HG03571 (cell line): ENCODE measurements at regions not wholly inside any gene's neighbourhood (a gene's known extent, or its start where the extent isn't known, plus 50 kb on each side); places are given as distances from the start of the nearest gene placed in this dataset.

ENCODE experiments used
- ATAC-seq: cut with Tn5 transposase; IDR thresholded peaks from one replicate; pipeline ENCODE4 v1.9.1; 2021; ENCODE audit not compliant: unreplicated experiment

DNA sequence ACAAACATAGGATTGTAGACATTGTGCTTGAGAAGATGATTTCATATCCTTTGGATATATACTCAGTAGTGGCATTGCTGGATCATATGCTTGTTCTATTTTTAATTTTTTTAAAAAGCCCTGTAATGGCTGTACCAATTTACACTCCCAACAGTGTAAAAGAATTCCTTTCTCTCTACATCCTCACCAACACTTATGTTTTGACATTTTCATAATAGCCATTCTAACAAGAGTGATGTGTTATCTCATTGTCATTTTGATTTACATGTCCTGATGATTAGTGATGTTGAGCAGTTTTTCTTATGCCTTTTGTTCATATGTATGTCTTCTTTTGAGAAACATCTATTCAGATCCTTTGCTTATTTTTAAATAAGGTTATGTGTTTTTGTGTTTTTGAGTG is 1039.2 kb upstream of the GOT2 start:
- ATAC-seq = no peak

DNA sequence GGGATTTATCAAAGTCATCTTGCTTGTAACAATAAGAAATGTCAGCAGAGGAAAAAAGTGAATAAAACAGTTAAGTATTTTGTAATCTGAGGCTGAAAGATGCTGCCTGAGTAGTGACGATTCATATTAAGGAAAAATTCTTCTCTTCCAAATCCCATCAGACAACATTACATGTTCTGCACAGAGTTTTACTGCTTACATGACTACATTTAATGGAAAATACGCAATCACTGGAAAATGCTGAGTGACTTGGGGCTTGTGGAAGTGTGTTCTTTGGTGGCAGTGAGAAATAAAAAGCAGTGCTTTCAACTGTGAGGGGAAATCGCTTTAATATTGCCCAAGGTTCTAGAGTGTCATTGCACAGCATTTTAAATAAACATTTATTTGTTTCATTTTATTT is 1025.2 kb upstream of the GOT2 start:
- no peak for ATAC-seq

DNA sequence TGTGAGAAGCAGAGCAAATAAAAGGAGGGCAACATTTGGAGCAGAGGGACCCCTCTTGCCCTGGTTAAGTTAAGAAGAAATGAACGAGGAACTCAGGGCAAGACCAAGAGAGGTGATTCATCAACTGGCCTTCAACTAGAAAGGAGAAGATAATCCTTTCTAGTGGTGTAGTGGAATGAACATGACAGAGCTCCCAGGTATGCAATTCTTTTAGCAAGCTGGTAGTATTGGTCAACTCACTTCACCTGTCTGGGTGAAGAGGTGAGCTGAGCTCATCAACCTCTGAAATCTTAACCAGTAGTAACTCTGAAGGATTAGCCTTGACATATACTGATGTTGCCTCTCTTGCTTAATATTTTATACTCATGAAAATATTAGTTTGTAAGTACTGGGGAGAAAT is 1024.7 kb upstream of the GOT2 start:
- no peak for ATAC-seq

DNA sequence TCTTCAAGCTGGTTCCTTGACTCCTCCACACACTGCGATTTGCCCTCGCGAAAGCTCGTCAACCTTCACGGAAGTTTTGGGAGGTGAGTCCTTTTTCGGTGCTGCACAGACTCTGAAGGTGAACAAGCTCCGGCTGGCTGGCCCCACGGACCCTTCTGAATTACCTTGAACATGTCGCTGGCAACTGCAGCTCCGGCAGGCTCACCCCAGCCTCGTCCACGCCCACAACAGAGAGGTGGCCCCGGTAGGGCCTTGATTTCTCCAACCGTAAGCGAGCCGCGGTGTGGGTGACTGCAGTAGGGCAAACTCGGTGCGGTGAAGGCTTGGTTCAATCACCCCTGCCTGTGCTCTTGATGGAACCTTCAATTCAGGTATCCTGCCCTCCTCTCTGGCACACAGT is 1020.7 kb upstream of the GOT2 start:
- ATAC-seq = no peak

DNA sequence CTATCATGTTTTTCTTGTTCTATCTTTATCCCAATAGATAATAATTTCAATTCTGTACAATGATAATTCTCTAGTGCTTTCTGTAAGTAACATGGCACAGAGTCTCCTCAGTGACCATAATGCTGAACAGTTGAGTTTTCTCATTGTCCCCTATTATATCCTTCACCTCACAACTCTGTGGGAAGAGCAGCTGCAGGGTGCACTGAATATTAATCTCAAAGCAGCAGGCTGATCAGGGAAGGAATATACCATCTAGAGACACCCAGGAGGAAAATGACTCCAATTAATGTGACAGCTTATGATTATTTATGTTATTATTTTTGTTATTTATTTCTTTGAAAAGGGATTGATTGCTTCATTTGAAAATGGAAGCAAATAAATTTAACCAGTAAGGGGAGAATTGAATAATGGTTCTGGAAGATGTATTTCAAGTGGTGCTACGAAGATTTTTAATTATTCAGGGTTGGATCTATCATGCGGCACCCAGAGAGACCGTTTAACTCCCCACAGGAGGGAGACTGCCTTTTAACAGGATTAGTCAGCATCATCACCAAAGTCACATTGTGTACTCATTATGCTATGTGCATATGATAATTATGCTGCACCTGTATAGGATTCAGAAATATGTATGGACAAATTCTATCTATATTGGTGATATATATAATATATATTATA is 1015.7 kb upstream of the GOT2 start:
- no peak for ATAC-seq

DNA sequence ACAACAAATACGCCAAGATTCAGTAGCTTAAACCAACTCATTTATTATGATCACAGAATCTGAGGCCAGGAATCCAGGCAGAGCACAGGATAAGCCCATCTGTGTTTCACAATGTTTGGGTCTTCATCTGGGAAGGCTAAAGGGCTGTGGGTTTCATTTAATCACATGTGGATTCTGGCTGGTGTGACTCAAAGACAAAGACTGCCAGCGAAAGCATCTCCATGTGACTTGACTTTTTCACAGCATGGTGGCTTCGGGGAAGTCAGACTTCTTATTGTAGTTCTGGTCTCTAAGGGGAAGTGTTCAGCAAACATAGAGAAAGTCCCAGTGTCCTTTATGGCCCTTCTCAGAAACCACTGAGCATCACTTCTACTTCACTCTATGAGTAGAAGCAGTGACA is 1014.4 kb upstream of the GOT2 start:
- no peak for ATAC-seq

DNA sequence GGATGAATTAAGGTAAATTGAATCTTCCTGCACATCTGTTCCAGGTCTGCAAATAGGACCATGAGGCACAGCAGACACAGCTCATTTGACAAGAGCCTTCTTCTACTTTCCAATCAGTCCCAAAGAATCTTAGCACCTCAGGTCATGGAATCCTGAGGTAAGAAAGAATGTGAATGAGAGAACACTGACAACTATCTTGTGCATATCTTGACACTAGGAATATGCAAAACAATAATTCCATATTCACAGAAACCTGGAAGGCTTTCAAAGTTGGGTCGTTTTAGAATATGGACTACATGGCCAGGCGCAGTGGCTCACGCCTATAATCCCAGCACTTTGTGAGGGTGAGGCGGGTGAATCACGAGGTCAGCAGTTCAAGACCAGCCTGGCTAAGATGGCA is 1009.4 kb upstream of the GOT2 start:
- no peak for ATAC-seq

DNA sequence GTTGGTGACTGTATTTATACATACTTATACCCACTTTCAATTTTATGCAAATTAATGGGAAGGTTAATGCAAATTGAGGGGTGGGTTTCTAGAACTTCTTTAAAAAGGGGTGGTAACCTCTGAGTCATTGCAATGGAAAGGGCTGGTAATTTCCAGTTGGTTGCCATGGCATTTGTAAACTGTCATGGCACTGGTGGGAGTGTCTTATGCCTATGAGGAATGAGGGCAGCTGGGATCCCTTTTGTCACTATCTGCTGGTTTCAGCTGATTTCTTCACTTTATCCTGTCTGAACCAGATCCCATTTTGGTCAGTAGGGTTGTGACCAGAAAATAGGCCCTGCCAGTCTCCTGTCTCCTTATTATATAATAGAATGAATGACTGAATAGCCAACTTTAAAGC is 1006.7 kb upstream of the GOT2 start:
- no peak for ATAC-seq

DNA sequence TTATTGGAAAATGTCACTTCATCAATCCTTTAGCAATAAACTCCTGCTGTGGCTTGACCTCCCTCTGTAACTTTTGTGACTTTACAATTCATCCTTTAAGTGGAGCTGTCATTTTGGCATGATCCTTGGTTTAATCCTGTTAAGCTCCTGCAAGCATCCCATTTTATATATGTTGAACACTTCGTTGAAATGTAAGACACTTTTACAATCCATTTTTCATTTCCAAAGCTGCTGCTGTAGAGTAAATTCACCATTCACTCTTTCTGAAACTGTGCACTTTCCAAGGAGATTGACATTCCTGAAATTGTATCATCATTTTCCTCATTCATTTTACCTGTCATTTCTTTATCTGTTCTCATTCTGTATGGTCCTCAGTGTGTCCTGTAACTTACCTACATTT is 1003.2 kb upstream of the GOT2 start:
- ATAC-seq = no peak

DNA sequence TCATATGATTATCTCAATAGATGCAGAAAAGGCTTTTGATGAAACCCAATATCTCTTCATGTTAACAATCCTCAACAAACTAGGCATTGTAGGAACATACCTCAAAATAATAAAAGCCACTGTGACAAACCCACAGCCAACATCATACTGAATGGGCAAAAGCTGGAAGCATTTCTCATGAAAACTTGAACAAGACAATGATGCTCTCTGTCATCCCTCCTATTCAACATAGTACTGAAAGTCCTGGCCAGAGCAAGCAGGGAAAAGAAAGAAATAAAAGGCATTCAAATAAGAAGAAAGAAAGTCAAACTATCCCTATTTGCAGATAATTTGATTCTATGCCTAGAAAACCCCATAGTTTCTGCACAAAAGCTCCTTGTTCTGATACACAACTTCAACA is 999.2 kb upstream of the GOT2 start:
- no peak for ATAC-seq

DNA sequence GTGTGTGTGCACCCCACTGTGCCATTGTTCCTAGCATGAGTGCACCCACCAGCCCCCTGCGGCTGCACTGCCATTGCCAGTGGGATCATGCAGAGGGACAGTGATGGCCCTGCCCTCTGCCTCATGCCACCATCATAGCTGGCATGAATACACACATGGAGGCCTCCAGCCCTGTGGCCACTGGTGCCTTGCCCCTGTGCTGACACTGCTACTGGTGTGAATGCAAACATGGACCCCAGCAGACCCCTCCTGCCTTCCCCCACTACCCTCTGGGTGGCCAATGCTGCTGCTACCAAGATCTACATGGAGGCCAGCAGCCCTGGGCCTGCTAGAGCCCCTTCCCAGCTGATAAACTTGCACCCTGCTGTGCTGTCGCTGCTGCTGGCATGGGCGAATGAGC is 995.5 kb upstream of the GOT2 start:
- no peak for ATAC-seq

DNA sequence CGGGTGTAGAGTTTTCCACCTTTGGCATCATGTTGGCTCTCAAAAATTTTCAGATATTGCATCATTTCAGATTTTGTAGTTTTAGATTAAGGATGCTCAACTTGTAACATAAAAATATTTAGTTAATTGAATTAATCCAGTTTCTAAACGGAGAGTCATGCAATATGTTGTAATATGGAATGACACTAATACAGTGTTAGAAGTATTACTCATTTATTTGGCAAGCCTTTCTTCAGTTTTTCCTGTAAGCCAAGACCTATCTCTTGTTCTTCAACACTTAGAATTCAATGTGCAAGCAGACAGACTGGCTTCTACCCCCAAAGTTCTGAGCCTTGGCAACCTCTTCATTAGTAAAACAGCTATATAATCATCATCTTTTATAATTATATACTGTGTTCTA is 985.0 kb upstream of the GOT2 start:
- no peak for ATAC-seq

DNA sequence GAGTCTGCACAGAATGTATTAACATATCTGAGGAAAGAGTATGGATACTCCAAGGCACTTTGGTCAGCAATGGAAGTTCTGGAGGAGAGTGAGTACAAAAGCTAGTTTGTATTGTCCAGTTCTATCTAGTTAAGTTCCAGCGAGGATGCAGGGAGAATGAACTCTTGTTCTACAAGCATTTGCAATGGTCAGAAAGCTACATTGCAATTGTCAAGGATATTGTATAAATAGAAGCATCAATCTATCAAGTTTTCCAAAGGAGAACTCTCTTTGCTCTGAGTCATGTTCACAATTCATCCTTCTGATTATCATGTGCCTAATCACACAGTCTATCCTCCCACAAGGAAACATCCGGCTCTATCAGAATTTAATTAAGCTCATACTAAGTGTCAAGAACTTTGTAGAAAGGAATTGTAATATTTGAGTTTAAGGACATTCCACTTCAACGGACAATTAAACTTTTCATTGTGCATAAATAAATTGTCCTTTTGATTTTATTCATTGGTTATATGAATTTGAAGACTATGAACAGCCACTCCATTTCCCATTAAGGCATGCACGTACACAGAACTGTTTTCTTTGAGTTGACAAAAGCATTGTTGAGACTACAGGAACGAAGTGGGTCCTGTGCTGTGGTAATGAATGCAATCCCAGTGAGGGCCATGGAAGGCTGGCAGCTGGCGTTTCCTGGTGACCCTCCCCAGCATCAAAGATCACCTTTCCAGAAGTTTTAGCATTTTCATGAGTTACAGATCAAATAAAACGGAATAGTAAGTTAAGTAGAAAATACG is 973.5 kb upstream of the GOT2 start:
- no peak for ATAC-seq

DNA sequence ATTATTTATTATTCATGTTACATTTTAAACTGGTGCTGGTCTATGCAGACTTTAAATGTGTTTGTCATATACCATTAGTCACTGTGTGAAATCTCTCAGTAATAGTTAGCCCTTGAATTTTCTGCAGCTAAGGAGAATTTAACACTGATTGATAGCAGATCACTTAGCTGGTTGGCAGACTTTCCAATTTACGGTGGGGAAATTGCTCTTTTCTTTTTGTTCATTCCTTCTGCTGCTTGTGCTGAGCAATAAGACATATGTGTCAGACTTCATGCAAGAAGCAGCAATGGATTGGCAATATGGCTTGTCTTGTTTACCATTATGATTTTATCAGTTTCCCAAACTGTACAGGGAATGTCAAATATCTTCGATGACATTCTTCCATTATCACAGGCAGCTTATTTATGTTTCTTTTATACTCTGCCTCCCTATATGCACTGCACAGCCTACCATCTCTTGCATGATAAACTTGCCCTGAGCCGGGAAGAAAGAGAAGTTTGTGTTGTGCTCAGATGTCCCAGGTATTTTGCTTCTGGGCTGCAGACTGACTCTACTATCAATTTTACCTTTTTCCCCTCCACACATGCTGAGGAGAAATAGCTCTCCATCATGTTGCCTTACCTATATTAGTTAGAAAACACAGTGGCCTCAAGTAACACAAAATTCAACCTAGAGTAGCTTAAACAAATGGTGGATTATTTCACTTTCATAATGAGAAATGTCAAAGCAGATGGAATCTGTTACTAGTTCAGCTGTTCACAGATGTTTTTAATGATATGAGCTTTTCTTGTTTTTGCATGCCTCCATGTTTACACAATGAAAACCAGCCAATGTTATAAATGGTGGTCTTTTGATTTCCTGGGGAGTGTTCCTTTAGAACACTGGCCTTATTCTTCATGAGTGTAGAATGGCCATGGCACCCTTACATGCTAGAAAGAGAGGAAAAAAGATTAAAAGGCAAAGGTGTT is 968.1 kb upstream of the GOT2 start:
- ATAC-seq = no peak

DNA sequence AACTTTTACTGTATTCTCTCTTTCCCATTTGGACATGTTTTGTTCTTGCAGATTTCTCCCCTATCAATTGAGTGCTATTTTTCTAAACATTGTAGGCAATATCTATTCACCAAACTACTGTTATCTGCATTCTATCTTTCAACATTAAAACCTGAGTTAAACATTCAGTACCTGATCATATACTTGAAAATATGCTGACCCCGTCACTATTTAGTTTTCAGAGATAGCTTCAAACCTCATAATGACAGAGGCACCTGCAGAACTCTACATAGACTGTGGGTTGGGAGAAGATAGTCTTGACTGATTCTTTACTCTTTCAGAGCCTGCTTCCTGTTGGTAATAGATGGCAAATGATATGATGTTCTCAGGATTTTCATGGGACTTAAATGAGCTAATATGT is 965.7 kb upstream of the GOT2 start:
- ATAC-seq = no peak

DNA sequence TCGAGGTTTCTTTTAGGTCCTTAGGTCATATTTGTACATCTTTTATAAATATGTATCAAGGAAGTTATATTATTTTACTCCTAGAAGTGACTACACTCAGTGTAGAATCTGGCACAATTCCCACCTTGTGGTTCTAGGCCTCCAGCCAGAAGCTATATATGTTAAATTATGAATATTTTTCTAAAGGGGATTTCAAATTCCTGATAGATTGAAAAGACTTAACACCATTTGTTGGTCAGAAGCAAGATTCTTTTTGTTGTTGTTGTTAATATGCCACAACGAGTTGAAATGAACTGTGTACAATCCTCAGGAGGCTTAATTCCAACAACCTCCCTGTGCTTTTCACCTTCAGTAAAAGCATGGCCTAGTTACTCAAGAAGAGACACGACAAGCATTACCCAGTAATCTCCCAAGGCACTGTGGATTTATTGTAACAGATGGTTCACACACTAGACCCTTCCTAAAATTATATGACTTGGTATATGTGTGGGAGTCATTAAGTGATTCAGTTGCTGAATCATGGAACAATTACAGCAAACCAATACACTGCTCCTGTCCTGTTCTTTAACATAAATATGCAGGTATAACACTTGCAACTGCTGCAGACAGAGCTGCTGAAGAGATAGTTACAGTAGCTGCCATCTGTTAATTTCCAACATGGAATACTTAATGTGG is 964.4 kb upstream of the GOT2 start:
- no peak for ATAC-seq

DNA sequence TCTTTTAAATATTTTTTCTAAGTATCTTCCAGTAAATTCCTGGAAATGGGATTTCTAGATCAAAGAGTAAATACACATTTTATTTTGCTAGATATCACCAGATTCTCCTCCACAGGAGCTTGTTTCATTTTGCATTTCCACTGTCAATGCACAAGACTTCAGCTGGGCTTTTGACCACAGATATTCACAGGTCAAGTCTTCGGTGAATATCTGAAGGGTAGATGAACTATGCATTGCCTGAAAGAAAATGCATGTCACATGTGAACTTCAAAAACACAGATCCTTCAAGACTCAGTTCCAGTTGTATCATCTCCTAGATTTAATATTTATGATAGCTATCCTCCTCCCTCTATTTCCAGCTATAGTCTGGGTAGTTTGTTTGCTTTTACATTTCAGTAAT is 963.6 kb upstream of the GOT2 start:
- ATAC-seq = no peak

DNA sequence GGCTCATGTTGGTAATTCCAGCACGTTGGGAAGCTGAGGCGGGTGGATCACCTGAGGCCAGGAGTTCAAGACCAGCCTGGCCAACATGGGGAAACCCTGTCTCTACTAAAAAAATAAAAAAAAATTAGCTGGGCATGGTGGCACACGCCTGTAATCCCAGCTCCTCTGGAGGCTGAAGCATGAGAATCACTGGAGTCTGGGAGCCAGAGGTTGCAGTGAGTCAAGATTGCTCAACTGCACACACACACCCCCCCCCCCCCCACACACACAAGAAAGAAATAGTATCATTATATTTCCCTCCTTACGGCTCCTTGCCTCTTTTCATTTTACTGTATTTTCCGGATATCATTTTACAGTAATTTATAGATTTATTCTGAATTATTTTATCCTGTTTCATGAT is 963.1 kb upstream of the GOT2 start:
- no peak for ATAC-seq

DNA sequence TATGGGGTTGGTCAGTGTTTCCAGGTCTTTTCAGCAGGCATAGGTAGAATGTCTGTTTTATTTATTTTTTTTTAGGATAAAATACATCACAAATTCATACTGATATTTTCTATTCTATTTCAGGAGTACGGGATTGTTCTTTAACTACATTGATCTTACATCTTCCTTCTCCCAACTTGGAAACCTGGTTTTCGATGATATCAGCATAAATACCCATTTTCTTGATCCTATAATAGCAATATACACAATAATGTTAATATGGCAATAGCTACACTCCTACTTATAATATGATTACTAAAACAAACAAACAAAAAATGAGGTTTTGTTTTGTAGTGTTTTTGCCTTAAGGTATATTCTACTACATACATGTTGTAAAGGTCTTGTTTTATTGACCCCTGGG is 962.4 kb upstream of the GOT2 start:
- ATAC-seq = no peak

DNA sequence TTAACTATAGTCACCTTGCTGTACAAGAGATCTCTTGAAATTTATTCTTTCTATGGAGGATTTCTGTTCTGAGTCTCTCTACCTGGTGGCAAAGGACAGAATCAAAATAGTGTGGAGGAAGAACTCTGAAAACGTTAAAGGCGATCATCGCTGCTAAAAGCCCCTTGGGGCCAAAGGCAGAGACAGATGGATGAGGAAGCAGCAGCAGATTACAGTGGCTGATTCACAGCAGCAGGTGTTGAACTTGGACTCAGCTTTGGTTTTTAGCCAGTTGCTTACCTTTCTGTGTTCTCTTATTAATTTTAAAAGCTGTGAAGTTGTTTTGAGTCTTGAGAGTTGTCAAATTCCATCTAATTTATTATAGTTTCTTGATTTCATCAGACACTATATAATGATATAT is 956.1 kb upstream of the GOT2 start:
- no peak for ATAC-seq

DNA sequence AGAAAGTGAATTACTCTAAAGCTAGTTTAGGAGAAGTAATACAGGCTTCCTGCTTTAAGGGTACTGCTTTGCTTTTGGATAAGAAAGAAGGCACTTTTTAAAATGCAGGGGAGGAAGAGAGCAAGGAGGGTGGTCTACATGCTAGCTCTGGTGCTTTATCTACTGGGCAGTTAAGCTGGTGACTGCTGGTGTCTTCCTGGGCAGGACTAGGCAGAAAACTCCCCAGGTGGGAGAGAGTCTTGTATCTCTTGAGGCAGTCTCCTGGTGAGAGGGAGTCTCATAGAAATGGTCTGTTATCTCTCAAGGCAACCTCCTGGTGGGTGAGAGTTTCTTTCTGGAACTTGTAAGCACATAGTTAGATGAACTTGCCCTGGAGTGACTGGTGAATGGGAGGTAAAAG is 953.9 kb upstream of the GOT2 start:
- ATAC-seq = no peak
